SU-DHL-6 (cell line): ENCODE measurements at regions not wholly inside any gene's neighbourhood (a gene's known extent, or its start where the extent isn't known, plus 50 kb on each side); places are given as distances from the start of the nearest gene placed in this dataset.

Experiments used
- H2AFZ ChIP-seq: fragments of 200-600 bp; sonication (generic); 2 replicates; pipeline ENCODE4 v1.6.1; 2014; ENCODE audit warnings: low read depth, mild to moderate bottlenecking, moderate library complexity, mixed read lengths, antibody characterized with exemption, low read length; ENCODE audit not compliant: severe bottlenecking
- H3F3A ChIP-seq: fragments of 200-600 bp; shearing (Covaris generic); 2 replicates; pipeline ENCODE4 v1.6.0; 2016; ENCODE audit warnings: antibody characterized with exemption, mild to moderate bottlenecking; ENCODE audit not compliant: insufficient read depth
- H3K27ac ChIP-seq: fragments of 200-600 bp; sonication (generic); 2 replicates; pipeline ENCODE4 v1.5.1; 2016; ENCODE audit warnings: low read depth, mild to moderate bottlenecking, low read length, moderate library complexity, mixed read lengths
- H3K27me3 ChIP-seq: fragments of 200-600 bp; sonication (generic), shearing (Covaris generic); 2 replicates; pipeline ENCODE4 v1.6.0; 2014; ENCODE audit warnings: mild to moderate bottlenecking, low read length
- H3K36me3 ChIP-seq: fragments of 200-600 bp; sonication (generic); 2 replicates; pipeline ENCODE4 v1.6.1; 2014; ENCODE audit warnings: mild to moderate bottlenecking, low read length, mixed read lengths
- H3K4me2 ChIP-seq: fragments of 300-600, 200-600 bp; shearing (Covaris generic), sonication (generic); 2 replicates; pipeline ENCODE4 v1.6.0; 2014; ENCODE audit warnings: low read length, low read depth, mild to moderate bottlenecking; ENCODE audit not compliant: poor library complexity, severe bottlenecking
- H3K4me3 ChIP-seq: fragments of 200-600 bp; sonication (generic); 2 replicates; pipeline ENCODE4 v1.5.1; 2014; ENCODE audit warnings: antibody characterized with exemption, low read length, mild to moderate bottlenecking, mixed read lengths; ENCODE audit not compliant: insufficient read depth, poor library complexity, severe bottlenecking
- H3K79me2 ChIP-seq: fragments of 200-600 bp; sonication (generic); 2 replicates; pipeline ENCODE4 v1.6.1; 2014; ENCODE audit warnings: mild to moderate bottlenecking, low read length, moderate library complexity; ENCODE audit not compliant: insufficient read depth
- H3K9ac ChIP-seq: fragments of 200-600 bp; sonication (generic); 2 replicates; pipeline ENCODE4 v1.7.0; 2014; ENCODE audit warnings: mild to moderate bottlenecking, low read length
- H3K9me2 ChIP-seq: fragments of 200-600 bp; sonication (generic); replicated peaks from 2 replicates; pipeline ENCODE4 v1.6.1; 2014; ENCODE audit warnings: low read length; ENCODE audit not compliant: insufficient read depth
- H3K9me3 ChIP-seq: fragments of 200-600 bp; sonication (generic); 2 replicates; pipeline ENCODE4 v1.6.1; 2014; ENCODE audit warnings: low read length, mixed read lengths; ENCODE audit not compliant: insufficient read depth
- H4K20me1 ChIP-seq: fragments of 200-600 bp; sonication (generic); 2 replicates; pipeline ENCODE4 v1.6.1; 2014; ENCODE audit warnings: low read depth, mild to moderate bottlenecking, antibody characterized with exemption, low read length, moderate library complexity, mixed read lengths
- EZH2phosphoT487 ChIP-seq: fragments of 200-600 bp; sonication (generic), shearing (Covaris generic); conservative IDR thresholded peaks from 2 replicates; pipeline ENCODE4 v1.6.1; 2018; ENCODE audit warnings: mild to moderate bottlenecking, antibody characterized with exemption, low read length, moderate library complexity, mixed read lengths
- TF ChIP-seq, protein P1 (sequence below): fragments of 200-600 bp; sonication (generic); IDR thresholded peaks from one replicate; pipeline ENCODE4 v1.5.1; 2017; ENCODE audit warnings: antibody characterized with exemption, mild to moderate bottlenecking, low read length, moderate library complexity; ENCODE audit not compliant: insufficient read depth, poor library complexity, severe bottlenecking

DNA sequence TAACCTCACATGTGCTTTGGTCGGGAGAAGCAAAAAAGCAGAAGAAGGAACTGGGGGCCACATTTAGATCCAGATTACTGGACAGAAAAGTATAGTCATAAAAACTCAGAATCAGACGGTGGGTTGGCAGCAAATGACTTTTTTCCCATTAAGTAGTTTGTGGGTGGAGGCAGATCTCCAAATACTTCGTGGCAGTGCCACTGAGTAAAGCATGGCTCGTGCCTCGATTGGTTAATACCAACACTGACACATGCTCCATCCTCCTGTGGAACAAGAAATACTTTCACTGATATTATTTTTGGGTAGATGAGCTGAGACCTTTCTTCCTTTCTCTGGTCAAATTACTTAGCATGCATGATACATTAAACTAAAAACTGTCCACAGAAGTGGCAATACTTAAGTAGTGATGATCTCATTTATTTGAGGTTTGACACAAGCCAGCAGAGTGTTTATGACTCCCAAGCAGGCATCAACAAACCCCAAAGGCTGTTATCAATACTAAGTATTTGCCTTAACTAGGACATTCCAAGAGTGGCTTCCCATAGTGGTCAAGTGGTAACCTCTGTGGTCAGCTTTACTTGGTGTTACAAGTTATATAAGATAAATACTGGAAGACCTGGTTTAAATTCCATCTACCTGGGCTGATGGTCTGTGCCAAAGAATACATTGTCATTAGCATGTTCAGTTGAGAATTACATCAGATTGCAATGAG lies 500.0 kb upstream of the RUNX1 start:
- Histone ChIP-seq H3K27ac (no peak overlapping the region), H4K20me1 (no peaks in the 10 kb centered on the region), H3K79me2 (no peaks in the 10 kb centered on the region), H2AFZ (no peak overlapping the region), H3K36me3 (no peaks in the 10 kb centered on the region), H3K27me3 (no peaks in the 10 kb centered on the region), H3K9ac (no peak overlapping the region), H3F3A (no peaks in the 10 kb centered on the region), H3K4me3 (no peak overlapping the region), H3K9me2 (no peaks in the 10 kb centered on the region), H3K9me3 (no peaks in the 10 kb centered on the region; the same call in 1 of the 2 replicates), H3K4me2 (no peak overlapping the region)
- TF ChIP-seq EZH2phosphoT487: no peak
- TF ChIP-seq, protein P1, sequence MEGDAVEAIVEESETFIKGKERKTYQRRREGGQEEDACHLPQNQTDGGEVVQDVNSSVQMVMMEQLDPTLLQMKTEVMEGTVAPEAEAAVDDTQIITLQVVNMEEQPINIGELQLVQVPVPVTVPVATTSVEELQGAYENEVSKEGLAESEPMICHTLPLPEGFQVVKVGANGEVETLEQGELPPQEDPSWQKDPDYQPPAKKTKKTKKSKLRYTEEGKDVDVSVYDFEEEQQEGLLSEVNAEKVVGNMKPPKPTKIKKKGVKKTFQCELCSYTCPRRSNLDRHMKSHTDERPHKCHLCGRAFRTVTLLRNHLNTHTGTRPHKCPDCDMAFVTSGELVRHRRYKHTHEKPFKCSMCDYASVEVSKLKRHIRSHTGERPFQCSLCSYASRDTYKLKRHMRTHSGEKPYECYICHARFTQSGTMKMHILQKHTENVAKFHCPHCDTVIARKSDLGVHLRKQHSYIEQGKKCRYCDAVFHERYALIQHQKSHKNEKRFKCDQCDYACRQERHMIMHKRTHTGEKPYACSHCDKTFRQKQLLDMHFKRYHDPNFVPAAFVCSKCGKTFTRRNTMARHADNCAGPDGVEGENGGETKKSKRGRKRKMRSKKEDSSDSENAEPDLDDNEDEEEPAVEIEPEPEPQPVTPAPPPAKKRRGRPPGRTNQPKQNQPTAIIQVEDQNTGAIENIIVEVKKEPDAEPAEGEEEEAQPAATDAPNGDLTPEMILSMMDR: no peak

DNA sequence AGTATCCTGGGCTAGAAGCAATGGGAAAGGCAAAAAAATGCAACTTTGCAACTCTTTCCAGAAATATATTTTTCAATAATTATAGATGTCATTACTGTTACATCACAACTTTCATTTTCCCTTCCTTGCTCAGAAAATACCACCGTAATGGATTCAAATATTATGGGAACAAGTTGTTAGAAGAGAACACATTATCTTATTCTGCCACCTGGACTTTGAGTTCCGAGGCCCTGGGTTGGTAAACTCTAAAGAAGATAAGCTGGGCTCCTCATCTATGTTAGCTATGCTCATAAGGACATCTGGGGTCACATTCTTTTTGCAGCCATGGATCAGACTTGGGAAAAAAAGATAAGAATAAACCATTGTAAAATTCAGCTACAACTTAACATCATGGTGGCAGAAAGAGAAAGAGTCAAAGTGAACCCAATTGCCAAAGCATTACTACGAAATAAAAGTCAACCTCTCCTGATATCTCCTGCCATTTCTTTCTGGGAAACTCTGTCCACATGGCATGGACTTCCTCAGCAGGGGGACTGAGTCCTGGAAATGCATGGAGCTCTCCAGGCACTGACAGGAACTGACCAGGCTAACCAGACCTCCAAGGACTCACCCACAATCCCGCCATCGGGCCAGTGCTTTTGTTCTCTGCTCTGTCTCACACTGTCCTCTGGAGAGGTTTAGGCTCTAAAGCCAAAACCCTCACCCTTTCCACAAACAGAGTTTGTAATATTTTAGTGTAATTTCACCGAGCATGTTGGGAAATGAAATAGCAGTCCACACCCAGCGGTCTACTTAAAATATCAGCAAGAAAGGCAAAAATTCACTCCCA lies 499.1 kb upstream of the RUNX1 start:
- Histone ChIP-seq H3K9me2 (no peaks in the 10 kb centered on the region), H3K36me3 (no peaks in the 10 kb centered on the region), H3K4me3 (no peak overlapping the region), H4K20me1 (no peaks in the 10 kb centered on the region), H3K27ac (no peak overlapping the region), H3F3A (no peaks in the 10 kb centered on the region), H3K79me2 (no peaks in the 10 kb centered on the region), H3K4me2 (no peak overlapping the region), H3K27me3 (no peaks in the 10 kb centered on the region), H3K9me3 (no peaks in the 10 kb centered on the region; the same call in 1 of the 2 replicates), H2AFZ (no peak overlapping the region), H3K9ac (no peak overlapping the region)
- TF ChIP-seq EZH2phosphoT487: no peak
- TF ChIP-seq, protein P1: no peak

DNA sequence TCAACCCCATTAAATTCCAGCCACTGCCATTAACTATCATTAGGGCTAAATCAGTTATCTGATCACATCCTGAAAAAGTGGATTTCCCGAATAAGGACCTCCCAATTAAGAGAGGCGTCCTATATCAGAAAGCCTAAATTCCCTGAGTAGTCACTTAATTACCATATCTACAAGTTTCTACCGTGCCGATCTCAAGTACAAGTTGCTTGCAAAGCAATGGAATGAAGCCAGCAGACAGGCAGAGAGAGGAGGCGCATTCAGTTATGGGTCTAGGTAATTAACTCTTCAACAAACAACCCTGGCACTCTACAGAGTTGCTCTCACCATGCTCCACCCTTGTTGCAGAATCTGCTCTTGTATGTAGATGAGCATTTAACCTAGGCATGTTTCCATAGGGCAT lies 494.6 kb upstream of the RUNX1 start:
- no peaks in the 10 kb centered on the region for H3K36me3 ChIP-seq
- no peak overlapping the region for H3K4me2 ChIP-seq
- H3K9me2 ChIP-seq: no peaks in the 10 kb centered on the region
- H3K9ac ChIP-seq: no peak overlapping the region
- H3K4me3 ChIP-seq: no peak overlapping the region
- no peaks in the 10 kb centered on the region for H3K27me3 ChIP-seq
- no peak for TF ChIP-seq EZH2phosphoT487
- TF ChIP-seq, protein P1: no peak
- no peak overlapping the region for H2AFZ ChIP-seq
- no peaks in the 10 kb centered on the region for H4K20me1 ChIP-seq
- no peak overlapping the region for H3K27ac ChIP-seq
- H3F3A ChIP-seq: no peaks in the 10 kb centered on the region
- H3K79me2 ChIP-seq: no peaks in the 10 kb centered on the region
- no peaks in the 10 kb centered on the region; the same call in 1 of the 2 replicates for H3K9me3 ChIP-seq
